ENCODE measurements at regions not wholly inside any gene's neighbourhood (a gene's known extent, or its start where the extent isn't known, plus 50 kb on each side); places are given as distances from the start of the nearest gene placed in this dataset.

DNA sequence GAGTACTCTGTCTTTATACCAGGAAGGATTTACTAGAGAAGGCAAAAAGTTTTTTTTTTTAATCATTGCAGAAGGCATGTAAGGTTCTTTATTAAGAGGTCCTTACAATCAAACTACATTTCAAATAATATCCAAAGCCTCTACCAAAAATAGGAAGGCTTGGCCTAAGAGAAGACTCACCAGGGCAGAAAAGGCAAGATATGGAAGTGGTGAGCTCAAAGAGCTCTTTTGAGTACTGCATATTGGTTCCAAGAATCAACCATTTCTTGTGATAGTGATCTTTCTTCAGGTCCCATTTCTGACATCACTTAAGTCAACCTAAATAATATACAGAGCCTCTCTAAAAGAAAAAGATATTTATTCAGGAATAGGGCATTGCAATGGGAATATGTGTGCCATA lies 153.2 kb downstream of the FASLG start:
- DNase-seq (ENCODE audit: insufficient read length, low spot score) (no peak), FAIRE-seq (no peak)
- TF ChIP-seq, protein P1, sequence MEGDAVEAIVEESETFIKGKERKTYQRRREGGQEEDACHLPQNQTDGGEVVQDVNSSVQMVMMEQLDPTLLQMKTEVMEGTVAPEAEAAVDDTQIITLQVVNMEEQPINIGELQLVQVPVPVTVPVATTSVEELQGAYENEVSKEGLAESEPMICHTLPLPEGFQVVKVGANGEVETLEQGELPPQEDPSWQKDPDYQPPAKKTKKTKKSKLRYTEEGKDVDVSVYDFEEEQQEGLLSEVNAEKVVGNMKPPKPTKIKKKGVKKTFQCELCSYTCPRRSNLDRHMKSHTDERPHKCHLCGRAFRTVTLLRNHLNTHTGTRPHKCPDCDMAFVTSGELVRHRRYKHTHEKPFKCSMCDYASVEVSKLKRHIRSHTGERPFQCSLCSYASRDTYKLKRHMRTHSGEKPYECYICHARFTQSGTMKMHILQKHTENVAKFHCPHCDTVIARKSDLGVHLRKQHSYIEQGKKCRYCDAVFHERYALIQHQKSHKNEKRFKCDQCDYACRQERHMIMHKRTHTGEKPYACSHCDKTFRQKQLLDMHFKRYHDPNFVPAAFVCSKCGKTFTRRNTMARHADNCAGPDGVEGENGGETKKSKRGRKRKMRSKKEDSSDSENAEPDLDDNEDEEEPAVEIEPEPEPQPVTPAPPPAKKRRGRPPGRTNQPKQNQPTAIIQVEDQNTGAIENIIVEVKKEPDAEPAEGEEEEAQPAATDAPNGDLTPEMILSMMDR (IDR thresholded peaks at IDR 0.05; ENCODE audit: insufficient read depth, missing control alignments): no peak

DNA sequence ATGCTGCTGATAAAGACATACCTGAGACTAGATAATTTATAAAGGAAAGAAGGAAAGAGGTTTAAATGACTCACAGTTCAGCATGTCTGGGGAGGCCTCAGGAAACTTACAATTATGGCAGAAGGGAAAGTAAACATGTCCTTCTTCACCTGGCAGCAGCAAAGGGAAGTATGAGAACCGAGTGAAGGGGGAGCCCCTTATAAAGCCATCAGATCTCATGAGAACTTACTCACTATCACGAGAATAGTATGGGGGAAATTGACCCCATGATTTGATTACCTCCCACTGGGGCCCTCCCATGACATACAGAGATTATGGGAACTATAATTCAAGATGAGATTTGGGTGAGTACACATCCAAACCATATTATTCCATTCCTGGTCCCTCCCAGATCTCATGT lies 154.4 kb downstream of the FASLG start:
- FAIRE-seq: no peak

DNA sequence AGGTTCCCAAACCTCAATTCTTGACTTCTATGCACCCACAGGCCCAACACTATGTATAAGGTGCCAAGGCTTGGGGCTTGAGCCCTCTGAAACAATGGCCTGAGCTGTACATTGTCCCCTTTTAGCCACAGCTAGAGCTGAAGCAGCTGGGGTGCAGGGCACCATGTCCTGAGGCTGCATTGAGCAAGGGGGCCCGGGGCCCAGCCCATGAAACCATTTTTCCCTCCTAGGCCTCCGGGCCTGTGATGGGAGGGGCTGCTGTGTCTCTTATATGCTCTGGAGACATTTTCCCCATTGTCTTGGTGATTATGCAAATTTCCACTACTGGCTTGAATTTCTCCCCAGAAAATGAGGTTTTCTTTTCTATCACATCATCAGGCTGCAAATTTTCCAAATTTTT lies 155.5 kb downstream of the FASLG start:
- FAIRE-seq: no peak
- TF ChIP-seq, protein P1 (IDR thresholded peaks at IDR 0.05; ENCODE audit: insufficient read depth, missing control alignments): no peak
- DNase-seq (ENCODE audit: insufficient read length, low spot score): no peak

More for the DNA sequence above, 154.4 kb downstream of the FASLG start:
- TF ChIP-seq, protein P1 (IDR thresholded peaks at IDR 0.05; ENCODE audit: insufficient read depth, missing control alignments): no peak
- DNase-seq (ENCODE audit: insufficient read length, low spot score): no peak

DNA sequence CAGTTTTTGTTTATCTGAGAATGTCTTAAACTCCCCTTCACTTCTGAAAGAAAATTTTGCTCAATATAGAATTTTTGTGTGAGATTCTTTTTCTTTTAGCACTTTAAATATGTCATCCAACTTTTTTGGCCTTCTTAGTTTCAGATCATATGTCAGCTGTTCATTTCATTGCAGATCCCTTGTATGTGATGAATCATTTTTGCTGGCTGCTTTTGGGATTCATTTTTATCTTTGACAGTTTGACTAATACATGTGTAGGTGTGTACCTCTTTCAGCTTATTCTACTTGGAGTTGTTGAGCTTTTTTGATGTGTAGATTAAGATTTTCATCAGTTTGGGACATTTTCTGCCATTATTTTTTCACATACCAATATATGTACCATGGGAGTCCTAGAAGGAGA lies 156.8 kb downstream of the FASLG start:
- peak; percentile 6 for FAIRE-seq
- TF ChIP-seq, protein P1 (IDR thresholded peaks at IDR 0.05; ENCODE audit: insufficient read depth, missing control alignments): no peak
- no peak for DNase-seq (ENCODE audit: insufficient read length, low spot score)

DNA sequence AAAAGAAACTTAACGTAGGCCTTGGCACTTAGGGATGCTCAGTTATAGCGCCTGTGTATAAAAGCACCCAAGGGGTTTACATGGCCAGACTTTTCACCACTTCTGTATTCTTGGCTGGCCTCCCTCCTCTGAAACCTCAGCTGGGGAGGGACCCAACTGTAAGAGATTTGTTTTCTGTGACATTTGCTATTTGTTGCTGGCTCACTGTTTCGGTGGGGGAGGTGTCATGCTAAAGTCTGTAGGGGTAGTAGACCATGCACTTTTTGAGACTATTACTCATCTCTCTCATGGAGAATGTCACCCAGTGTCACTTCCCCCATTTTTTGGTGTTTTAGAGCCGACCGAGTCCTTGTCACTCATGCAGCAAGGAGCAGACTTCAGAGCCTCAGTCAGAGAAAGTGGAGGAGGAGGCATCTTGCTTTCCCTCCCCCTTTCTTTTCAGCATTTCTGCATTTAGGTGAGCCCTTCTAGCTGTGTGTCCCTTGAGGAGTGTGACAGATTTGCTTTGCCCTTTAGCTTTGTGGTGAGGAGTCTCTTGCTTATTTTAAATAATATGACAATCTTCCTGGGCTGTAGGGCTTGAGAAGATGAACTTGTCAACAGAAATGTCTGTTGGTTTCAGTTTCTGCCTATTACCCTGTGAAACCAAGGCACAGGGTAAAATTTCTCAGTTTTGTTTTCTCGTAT lies 160.1 kb downstream of the FASLG start:
- FAIRE-seq (no peak), DNase-seq (ENCODE audit: insufficient read length, low spot score) (no peak)
- TF ChIP-seq, protein P1 (IDR thresholded peaks at IDR 0.05; ENCODE audit: insufficient read depth, missing control alignments): no peak

DNA sequence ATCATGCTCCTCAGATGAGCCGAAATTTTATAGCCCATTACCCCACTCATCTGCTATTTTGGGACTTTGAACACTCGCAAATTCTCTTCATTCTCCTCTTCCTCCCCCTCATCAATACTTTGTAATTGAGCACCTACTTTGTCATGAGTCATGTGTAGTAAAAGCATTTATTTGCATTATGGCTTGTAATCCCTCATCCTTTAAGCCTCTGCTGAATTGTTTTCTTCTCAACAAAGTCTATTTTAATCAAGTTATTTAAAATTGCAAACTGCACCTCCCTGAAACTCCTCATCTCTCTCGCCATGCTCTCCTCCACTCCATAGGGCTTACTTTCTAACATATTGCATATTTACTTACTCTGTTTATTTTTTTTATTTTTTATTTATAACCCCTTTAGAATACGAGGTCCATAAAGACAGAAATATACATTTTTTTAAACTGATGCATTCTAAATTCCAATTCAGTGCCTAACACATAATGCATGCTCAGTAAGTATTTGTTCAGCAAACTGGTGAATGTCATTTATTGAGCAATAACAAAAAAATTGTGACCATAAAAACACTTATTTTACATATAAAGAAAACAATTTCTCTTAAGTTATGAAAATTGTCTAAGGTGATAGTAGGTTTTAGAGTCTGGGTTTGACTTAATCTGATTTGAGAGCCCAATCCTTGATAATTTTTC lies 161.7 kb downstream of the FASLG start:
- DNase-seq (ENCODE audit: insufficient read length, low spot score) (no peak), FAIRE-seq (peak; percentile 77)
- TF ChIP-seq, protein P1 (IDR thresholded peaks at IDR 0.05; ENCODE audit: insufficient read depth, missing control alignments): no peak

Data from D721Med (cell line).